ENCODE measurements at regions not wholly inside any gene's neighbourhood (a gene's known extent, or its start where the extent isn't known, plus 50 kb on each side); places are given as distances from the start of the nearest gene placed in this dataset.

DNA sequence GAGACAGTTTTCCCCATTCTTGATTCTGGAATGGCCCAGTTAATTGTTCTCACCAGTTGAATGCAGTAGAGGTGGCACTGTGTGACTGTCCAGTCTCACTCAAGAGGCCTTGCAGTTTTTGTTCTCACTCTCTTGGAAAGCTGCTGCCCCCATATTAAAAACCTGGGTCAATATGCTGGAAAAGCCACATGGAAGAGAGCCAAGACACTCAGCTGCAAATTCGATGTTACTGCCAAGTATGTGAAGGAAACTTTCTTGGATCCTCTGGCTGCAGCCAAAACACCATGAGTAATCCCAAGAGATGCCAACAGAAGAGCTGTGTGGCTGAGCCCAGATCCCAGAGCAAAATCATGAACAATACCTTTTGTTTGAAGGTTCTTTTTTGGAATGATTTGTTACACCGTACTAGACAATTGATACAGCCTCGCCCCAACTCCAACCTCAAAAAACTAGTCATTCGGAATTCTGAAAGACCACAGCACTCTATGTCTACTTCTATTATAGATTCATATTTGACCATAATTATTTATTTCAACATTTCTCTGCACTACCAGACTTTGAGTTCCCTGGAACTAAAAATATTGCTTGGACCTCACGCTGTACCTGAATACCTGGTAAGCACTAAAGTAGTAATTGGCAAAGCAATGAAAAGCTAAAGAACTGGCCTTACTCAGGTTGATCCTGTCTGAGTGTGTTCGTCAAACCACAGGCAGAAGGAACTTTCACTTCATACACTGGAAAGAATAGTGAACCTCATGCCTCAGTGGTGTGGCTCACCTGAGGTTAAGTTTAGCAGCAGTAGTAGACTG lies 378.8 kb downstream of the ETS1 start:
- Histone ChIP-seq H3K9me3 (replicated peaks; ENCODE audit: control insufficient read depth, insufficient read depth, low read length) (no peaks in the 10 kb centered on the region), H3K9me1 (replicated peaks; ENCODE audit: control insufficient read depth, extremely low read depth, insufficient read depth, low read length) (no peaks in the 10 kb centered on the region), H3K4me2 (ENCODE audit: insufficient read depth, low read length) (peak overlapping the region; percentile 58), H3K27me3 (ENCODE audit: control insufficient read depth in 2 of 2, insufficient read depth in 2 of 2, low read length in 2 of 2) (no peaks in the 10 kb centered on the region), H3K4me1 (ENCODE audit: control insufficient read depth, extremely low read depth, insufficient read depth, low read length) (peaks cover 49% of the 10 kb centered on the region), H4K20me1 (replicated peaks; ENCODE audit: control insufficient read depth, extremely low read depth, insufficient read depth, low read length) (no peaks in the 10 kb centered on the region), H2AFZ (ENCODE audit: low read depth, low read length) (no peak overlapping the region), H3K9ac (replicated peaks; ENCODE audit: extremely low read depth, insufficient read depth, low read length) (peak overlapping the region; percentile 77), H3K27ac (ENCODE audit: insufficient read depth, low read depth, low read length) (peak overlapping the region; percentile 97), H3K79me2 (ENCODE audit: control insufficient read depth, insufficient read depth, low read length) (no peaks in the 10 kb centered on the region), H3K36me3 (ENCODE audit: control insufficient read depth in 2 of 2, extremely low read depth in 1 of 2, insufficient read depth in 2 of 2, low read length in 2 of 2) (no peaks in the 10 kb centered on the region), H3K4me3 (replicated peaks in 1 of 3; ENCODE audit: insufficient read depth in 1 of 3, low read depth in 1 of 3, low read length in 3 of 3) (no peak overlapping the region)
- dilution Hi-C loops (cut with MboI; ENCODE audit: extremely low pct_ligation_motif_present, low sequenced_read_pairs) (no loop called here), intact Hi-C loops (cut with micrococcal nuclease) (loop anchor here (1.0 to 2.0 kb wide), 12 partner anchors 13 to 496 kb away; no protein-coding TSS in a partner anchor)
- peak; percentile 97 for DNase-seq (ENCODE audit: low read depth, low spot score)
- POLR2A ChIA-PET, result interaction anchor here (1.0 kb wide), 1 partner anchor 128 kb away, joined by 3 read pairs; no protein-coding TSS in a partner anchor
- BruUV-seq (replicated peaks), result TSS peak; percentile 77
- FAIRE-seq, result peak; percentile 93
- CTCF ChIA-PET, result interaction anchor here (0.7 to 2.2 kb wide), 8 partner anchors 13 to 623 kb away, joined by 3 to 14 read pairs (median 6); no protein-coding TSS in a partner anchor
- TF ChIP-seq EZH2 (IDR thresholded peaks at IDR 0.05; ENCODE audit: borderline replicate concordance, low read depth, low read length, severe bottlenecking) (no peak), FOS (IDR thresholded peaks at IDR 0.05; ENCODE audit: borderline replicate concordance, insufficient read depth, low read length) (peak; percentile 78), MYC (IDR thresholded peaks at IDR 0.05; ENCODE audit: low read depth, low read length) (no peak), POLR2AphosphoS5 (IDR thresholded peaks at IDR 0.05; ENCODE audit: insufficient read depth, low read depth, low read length) (peak; percentile 74), GATA2 (IDR thresholded peaks at IDR 0.05; ENCODE audit: insufficient read depth, insufficient read length, low read depth, low read length) (no peak), JUN (IDR thresholded peaks at IDR 0.05; ENCODE audit: borderline replicate concordance, insufficient read depth, insufficient read length, low read depth) (peak; percentile 71)
- TF ChIP-seq, protein P1, sequence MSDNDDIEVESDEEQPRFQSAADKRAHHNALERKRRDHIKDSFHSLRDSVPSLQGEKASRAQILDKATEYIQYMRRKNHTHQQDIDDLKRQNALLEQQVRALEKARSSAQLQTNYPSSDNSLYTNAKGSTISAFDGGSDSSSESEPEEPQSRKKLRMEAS (IDR thresholded peaks at IDR 0.05; ENCODE audit: insufficient read depth, insufficient read length), result no peak

Data from endothelial cell of umbilical vein (primary cell).